GM21576 (cell line): ENCODE measurements at regions not wholly inside any gene's neighbourhood (a gene's known extent, or its start where the extent isn't known, plus 50 kb on each side); places are given as distances from the start of the nearest gene placed in this dataset.
"Not testable (repeated sequence)": the region's sequence is repeated elsewhere in the genome, so short reads cannot be mapped to it uniquely, and the experiment has no call there.

ENCODE experiments used
- ATAC-seq: cut with Tn5 transposase; IDR thresholded peaks from one replicate; pipeline ENCODE4 v1.9.1; 2021; ENCODE audit warnings: mild to moderate bottlenecking, moderate library complexity; ENCODE audit not compliant: unreplicated experiment

DNA sequence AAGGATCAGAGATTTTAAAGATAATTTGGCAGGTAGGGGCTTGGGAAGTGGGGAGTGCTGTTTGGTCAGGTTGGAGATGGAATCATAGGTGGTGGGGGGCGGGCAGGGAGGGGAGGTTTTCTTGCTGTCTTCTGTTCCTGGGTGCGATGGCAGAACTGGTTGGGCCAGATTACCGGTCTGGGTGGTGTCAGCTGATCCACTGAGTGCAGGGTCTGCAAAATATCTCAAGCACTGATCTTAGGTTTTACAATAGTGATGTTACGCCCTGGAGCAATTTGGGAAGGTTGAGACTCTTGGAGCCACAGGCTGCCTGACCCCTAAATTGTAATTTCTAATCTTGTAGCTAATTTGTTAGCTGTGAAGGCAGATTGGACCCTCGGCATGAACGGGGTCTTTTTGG is 78.0 kb upstream of the PARP8 start:
- not testable (repeated sequence) for ATAC-seq

- ATAC-seq: not testable (repeated sequence)
Measured at GRCh38 chr5:50590444-50591189, 75.8 kb upstream of the PARP8 start.

DNA sequence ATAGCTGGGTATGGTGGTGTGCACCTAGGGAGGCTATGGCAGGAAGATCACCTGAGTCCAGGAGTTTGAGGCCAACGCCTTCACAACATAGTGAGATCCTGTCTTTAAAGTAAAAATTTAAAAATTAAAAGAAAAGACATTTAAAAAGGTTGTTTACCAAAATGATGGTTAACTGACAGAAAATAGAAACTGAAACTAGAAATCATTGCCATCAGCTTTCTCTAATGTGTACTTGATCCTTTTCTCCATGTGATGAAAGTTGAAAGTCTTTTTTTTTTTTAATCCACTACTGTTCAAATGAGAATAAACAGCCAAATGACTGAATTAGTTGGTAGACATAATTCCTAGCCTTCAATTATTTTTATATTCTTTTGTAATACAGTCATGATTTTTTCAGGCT is 75.1 kb upstream of the PARP8 start:
- ATAC-seq: not testable (repeated sequence)

DNA sequence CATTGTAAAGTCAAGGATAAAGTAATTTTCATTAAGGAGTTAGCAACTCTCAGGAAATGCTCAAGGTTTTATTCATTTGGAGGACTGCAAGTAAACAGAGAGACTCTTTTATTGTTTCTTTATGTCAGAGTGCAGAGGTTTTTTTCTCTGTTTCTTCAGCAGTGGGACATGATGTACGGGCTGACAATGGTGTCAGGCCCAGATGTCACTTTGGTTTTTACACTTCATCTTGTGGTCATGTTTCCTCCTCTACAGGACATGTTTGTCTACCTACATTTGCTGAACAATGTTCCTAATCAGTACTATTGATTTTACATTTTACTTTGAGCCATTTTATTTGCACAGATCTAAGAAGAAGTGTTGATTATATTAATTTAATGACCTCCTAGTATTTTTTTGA is 72.8 kb upstream of the PARP8 start:
- ATAC-seq: no peak

DNA sequence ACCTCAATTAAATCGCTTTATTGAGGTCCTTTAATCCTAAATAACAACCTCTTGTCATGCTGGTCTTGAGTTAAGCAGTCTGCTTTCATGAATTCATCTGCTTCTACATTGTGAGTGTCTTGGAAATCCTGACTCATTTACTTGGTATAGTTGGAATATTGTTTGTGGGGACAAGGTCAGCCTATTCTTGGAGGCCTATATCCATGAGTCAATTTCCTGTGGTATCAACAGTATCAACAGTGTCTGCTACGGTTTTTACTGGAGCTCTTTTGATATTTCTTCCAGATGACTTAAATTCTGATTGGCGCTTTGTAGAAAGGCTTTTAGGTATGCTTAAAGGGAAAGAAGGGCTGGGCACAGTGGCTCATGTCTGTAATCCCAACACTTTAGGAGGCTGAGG is 71.2 kb upstream of the PARP8 start:
- no peak for ATAC-seq

- not testable (repeated sequence) for ATAC-seq
Measured at GRCh38 chr5:50601576-50601975, 64.9 kb upstream of the PARP8 start.

DNA sequence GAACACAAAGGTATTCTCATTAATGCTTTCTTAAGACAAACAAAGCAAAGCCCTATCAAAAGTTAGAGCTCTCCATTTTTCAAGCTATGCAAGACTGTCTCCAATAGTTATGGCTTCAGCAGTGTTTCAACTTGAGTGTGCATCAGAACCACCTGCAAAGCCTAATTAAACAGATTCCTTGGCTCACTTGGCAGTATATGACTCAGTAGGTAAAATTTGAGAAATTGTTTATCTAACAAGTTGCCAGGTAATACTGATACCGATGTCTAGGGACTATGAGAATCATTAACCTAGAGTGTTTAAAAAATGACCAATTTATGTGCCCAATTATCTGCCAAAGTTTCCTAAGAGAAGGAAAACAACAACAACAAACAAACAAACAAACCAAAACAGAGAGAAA is 60.3 kb upstream of the PARP8 start:
- no peak for ATAC-seq

DNA sequence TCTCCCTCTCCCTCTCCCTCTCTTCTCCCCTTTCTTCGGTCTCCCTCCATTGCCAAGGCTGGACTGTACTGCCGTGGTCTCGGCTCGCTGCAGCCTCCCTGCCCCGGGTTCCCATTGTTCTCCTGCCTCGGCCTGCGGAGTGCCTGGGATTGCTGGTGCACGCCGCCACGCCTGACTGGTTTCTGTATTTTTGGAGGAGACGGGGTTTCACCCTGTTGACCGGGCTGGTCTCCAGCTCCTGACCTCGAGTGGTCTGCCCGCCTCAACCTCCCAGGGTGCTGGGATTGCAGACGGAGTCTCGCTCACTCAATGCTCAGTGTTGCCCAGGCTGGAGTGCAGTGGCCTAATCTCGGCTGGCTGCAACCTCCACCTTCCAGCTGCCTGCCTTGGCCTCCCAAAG is 59.0 kb upstream of the PARP8 start:
- ATAC-seq: not testable (repeated sequence)

GRCh38 chr5:50607953-50608705 is 58.3 kb upstream of the PARP8 start:
- ATAC-seq: not testable (repeated sequence)

- not testable (repeated sequence) for ATAC-seq
Measured at GRCh38 chr5:50613057-50613456, 53.4 kb upstream of the PARP8 start.
